ENCODE measurements at regions not wholly inside any gene's neighbourhood (a gene's known extent, or its start where the extent isn't known, plus 50 kb on each side); places are given as distances from the start of the nearest gene placed in this dataset.

DNA sequence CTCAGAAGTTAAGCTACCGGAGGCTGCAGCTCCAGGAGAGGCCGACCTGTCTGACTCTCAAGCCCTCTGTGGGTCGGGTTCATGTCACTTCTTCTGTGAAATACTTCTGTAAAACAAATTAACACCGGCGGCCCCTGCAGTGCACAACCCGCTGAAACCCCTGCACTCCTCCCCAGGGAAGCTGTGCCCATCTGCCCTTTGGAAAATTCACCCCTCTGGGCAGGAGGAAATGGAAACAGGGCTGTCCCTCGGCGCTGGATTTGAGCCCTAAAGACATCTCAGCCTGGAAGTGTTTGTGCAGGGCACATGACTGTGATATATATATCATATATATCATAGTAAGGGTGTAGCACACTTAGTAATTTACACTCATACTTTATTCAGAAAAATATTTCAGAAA is 415.3 kb downstream of the IRS2 start:
- DNase-seq (ENCODE audit: low read depth): no peak
- no peak overlapping the region for H3K4me3 ChIP-seq (ENCODE audit: low read depth, low read length)
- TF ChIP-seq, protein P1, sequence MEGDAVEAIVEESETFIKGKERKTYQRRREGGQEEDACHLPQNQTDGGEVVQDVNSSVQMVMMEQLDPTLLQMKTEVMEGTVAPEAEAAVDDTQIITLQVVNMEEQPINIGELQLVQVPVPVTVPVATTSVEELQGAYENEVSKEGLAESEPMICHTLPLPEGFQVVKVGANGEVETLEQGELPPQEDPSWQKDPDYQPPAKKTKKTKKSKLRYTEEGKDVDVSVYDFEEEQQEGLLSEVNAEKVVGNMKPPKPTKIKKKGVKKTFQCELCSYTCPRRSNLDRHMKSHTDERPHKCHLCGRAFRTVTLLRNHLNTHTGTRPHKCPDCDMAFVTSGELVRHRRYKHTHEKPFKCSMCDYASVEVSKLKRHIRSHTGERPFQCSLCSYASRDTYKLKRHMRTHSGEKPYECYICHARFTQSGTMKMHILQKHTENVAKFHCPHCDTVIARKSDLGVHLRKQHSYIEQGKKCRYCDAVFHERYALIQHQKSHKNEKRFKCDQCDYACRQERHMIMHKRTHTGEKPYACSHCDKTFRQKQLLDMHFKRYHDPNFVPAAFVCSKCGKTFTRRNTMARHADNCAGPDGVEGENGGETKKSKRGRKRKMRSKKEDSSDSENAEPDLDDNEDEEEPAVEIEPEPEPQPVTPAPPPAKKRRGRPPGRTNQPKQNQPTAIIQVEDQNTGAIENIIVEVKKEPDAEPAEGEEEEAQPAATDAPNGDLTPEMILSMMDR (conservative IDR thresholded peaks at IDR 0.05; ENCODE audit: low read depth, low read length): no peak

DNA sequence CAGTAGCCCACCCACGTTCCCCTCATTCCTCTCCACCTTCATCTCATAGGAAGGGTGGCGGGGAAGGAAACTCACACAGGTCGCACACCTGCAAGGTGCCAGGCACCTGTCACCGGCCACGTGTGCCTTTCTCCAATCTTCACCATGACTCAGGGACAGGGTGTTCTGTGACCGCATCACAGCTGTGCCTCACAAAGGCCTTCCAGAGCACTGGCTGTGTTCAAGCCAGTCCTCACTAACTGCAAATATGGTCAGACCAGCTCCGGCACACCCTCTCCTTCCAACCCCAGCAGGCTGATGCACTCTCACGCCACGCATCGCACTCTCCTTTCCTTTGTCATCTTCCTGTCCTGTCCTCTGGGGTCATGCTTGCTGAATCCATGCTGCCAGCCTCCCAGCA is 415.9 kb downstream of the IRS2 start:
- no peak for DNase-seq (ENCODE audit: low read depth)
- no peak overlapping the region for H3K4me3 ChIP-seq (ENCODE audit: low read depth, low read length)
- TF ChIP-seq, protein P1 (conservative IDR thresholded peaks at IDR 0.05; ENCODE audit: low read depth, low read length): no peak

DNA sequence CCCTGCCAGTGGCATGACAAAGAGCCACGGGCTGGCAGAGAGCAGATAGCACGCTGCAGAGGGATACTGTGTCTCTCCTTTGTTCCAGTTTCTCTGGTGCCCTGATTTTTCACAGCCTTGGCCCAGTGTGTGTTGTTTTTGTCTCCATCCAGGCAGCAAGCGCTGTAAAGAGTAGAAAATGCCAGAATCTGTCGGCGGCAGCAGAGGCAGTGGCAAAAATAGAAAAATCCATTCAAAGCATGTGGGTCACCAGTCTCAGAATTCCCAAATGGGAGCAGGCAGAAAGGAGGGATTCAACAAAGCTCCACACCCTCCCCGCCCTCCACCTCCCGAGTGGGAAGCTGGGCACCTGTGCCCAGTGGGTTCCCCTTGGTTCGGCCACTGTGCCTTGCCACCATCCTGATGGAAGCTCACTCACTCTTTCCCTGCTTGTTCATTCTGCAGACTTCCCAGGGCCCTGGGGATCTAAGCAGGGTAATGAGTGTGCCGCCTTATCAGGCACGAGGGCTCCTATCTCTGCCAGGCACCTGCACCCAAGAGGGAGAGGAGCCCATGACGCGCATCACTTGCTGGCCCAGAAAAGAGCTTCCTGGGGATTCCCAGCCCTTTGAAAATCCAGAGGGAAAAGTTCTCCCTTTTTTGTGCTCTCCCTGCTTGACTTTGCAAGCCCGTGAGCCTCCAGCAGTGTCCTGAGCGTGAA is 416.9 kb downstream of the IRS2 start:
- TF ChIP-seq, protein P1 (conservative IDR thresholded peaks at IDR 0.05; ENCODE audit: low read depth, low read length): no peak
- no peak overlapping the region for H3K4me3 ChIP-seq (ENCODE audit: low read depth, low read length)
- DNase-seq (ENCODE audit: low read depth): no peak

DNA sequence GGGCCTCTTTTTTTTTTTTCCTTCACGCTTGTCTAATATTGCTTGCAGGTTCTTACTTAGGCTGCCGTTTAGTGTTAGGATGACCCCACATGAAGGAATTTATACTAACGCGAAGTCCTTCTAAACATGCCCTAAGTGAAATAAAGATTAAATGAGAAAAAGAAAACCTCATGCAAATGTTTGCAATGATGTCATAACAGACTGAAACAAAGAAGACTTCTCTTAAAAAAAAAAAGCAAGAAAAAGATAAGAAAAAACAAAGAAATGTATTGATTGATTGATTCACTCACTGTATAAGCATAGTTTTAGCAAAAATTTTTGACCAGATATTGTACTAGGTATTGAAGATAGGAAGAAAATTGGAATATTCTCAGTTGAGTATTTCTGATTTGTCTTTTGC is 418.2 kb downstream of the IRS2 start:
- H3K4me3 ChIP-seq (ENCODE audit: low read depth, low read length): no peak overlapping the region
- TF ChIP-seq, protein P1 (conservative IDR thresholded peaks at IDR 0.05; ENCODE audit: low read depth, low read length): no peak
- no peak for DNase-seq (ENCODE audit: low read depth)

DNA sequence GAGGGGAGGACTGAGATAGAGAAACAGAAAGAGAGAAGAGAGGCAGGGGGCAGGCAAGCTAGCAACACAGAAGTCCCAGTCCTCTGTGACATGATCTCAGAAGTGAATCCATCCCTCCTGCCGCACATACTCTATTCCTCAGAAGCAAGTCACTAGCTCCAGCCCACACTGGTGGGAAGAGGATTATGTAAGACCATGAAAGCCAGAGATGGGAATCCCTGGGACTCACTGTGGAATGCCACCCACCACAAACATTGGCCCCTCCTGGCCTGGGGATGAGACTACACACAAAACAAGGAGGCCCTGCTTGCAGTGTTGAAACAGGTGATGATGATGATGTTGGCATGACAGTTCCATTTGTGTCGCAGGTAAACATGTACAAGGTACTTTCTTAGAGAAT is 419.9 kb downstream of the IRS2 start:
- TF ChIP-seq, protein P1 (conservative IDR thresholded peaks at IDR 0.05; ENCODE audit: low read depth, low read length): no peak
- no peak overlapping the region for H3K4me3 ChIP-seq (ENCODE audit: low read depth, low read length)
- DNase-seq (ENCODE audit: low read depth): no peak

DNA sequence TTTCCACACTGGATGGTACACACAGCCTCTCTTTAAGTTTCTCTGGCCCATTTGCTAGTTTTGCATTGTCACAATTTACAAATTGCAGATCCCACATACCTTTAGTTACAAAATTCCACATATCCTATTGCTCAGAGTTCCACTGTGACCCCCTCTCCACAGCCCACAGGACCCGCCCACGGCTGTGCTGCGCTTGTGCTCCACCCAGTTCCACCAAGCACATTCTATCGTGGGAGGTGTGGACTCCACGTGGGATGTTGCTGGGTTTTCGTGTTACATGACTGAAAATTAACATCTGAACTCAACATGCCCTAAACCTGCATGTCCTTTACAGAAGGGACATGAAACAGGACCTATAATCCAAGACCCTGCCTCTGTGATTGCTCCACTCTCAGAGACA is 423.0 kb downstream of the IRS2 start:
- no peak for DNase-seq (ENCODE audit: low read depth)
- no peak overlapping the region for H3K4me3 ChIP-seq (ENCODE audit: low read depth, low read length)
- TF ChIP-seq, protein P1 (conservative IDR thresholded peaks at IDR 0.05; ENCODE audit: low read depth, low read length): no peak

DNA sequence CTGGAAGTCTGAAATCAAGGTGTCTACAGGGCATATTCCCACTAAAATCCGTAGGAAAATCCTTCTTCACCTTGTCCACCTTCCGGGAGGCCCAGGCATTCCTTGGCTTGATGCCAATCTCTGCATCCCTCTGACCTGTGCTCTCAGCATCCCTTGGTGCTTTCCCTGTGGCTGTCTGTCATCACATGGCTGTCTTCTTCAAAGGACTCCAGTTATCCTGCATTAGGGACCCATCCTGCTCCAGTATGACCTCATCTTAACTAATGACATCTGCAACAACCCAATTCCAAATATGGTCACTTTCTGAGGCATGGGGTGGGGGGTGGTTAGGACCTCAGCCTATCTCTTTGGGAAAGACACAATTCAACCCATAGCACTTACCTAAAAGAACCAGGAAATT is 423.8 kb downstream of the IRS2 start:
- no peak overlapping the region for H3K4me3 ChIP-seq (ENCODE audit: low read depth, low read length)
- TF ChIP-seq, protein P1 (conservative IDR thresholded peaks at IDR 0.05; ENCODE audit: low read depth, low read length): no peak
- DNase-seq (ENCODE audit: low read depth): no peak

Measured in choroid plexus epithelial cell (primary cell).